GM19455 (cell line): ENCODE measurements at regions not wholly inside any gene's neighbourhood (a gene's known extent, or its start where the extent isn't known, plus 50 kb on each side); places are given as distances from the start of the nearest gene placed in this dataset.
"Not testable (repeated sequence)": the region's sequence is repeated elsewhere in the genome, so short reads cannot be mapped to it uniquely, and the experiment has no call there.

Source experiments
- ATAC-seq: cut with Tn5 transposase; IDR thresholded peaks from one replicate; pipeline ENCODE4 v1.9.1; 2021; ENCODE audit not compliant: unreplicated experiment

- no peak for ATAC-seq
These were observed 1164.4 kb upstream of the ADGRL4 start for GRCh38 chr1:80170811-80171485.

DNA sequence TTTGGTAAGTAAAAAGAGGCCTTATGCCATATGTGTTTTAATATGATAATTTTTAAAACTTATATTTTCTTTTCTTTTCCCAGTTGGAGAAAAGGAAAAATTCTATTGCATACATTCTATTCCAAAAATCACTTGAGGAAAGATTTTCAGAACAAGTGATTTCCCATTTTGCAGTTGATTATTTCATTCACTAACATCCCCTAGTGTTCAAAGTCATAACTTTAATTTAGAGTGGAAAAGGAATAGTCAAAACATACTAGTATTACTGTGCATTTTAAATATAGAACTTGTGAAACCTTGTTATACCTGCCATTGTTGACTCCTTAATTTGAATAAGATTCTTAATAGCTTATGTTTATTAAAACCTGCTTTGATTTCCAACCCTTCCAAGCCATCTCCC, 1157.6 kb upstream of the ADGRL4 start:
- no peak for ATAC-seq

DNA sequence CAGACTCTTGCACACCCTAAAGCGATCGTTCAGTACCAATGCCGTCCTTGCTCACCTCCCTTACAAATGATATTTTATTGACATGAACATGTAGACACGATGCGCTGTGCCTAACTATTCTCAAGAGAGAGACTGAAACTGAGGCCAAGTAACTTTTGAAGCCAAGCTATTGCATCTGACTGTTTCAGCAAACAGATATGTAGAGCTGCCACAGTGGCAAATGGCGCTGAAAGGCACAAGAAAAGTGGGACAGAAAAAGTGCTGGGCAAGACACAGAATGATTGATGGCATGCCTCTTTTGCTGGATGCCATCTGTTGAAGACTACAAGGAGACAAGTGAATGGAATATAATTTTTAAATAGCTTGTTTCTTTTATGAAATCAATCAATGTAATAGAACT, 1157.2 kb upstream of the ADGRL4 start:
- ATAC-seq = no peak

- no peak for ATAC-seq
These were observed 1152.2 kb upstream of the ADGRL4 start for GRCh38 chr1:80158771-80159170.

DNA sequence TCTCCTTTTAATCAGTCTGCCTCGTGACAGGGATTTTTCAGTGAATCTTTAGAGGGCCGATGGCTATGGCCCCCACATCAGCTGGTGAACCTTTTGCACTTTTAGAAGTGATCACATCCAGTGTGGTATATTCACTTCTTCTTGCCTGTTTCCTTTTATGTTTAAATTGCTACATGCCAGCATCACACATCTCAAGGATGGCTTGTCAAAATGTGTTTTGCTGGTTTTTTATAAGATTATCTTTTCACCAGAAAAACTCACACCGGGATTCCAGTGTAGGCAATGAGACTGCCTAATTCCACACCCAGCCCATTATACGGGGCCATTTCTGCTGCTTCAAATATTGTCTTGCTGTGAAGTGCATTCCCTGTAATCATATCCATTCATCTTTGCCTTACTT, 1151.7 kb upstream of the ADGRL4 start:
- ATAC-seq = no peak

GRCh38 chr1:80155371-80155770, 1148.8 kb upstream of the ADGRL4 start:
- ATAC-seq = no peak

GRCh38 chr1:80154176-80154575, 1147.6 kb upstream of the ADGRL4 start:
- ATAC-seq = no peak

- ATAC-seq = no peak
These were observed 1147.2 kb upstream of the ADGRL4 start for GRCh38 chr1:80153762-80154161.

- no peak for ATAC-seq
These were observed 1136.8 kb upstream of the ADGRL4 start for GRCh38 chr1:80143361-80143760.

- ATAC-seq = not testable (repeated sequence)
These were observed 1131.5 kb upstream of the ADGRL4 start for GRCh38 chr1:80137946-80138602.

GRCh38 chr1:80113168-80114038, 1106.9 kb upstream of the ADGRL4 start:
- ATAC-seq = no peak

DNA sequence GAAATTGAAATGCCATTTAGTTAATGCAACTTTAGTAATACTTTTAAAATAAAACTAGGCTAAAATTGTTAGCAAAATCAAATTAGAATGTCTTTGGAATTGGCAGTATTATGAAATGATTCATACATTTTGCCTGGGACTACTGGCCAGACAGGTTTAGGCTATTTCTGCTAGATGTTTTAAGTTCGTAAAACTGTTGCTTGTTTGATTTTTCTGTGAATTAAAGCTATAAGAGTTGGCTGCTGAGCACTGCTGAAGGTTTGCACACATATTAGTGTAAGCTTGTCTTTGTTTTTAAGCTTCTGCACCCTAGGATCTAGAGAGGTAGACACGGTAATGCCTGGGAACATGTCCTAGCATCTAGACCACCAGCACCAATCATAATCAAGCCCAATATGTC, 1094.6 kb upstream of the ADGRL4 start:
- no peak for ATAC-seq

DNA sequence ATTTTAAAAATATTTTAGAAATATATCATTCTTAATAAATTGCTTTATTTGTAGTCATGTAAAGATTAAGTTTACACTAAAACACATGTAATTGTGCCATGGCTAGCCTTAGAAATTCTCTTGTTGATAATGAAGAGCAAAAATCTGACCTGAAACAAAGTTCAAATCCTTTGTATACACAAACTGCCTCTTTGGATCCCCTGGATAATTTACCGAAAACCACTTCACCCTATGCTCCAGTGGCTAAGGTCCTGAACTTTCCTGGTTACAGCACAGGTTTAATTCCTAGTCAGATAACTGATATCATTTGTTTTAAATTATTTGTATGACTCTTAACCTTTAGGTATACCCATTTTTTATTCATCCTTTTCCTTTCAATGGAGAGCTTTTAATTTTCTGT, 1093.2 kb upstream of the ADGRL4 start:
- no peak for ATAC-seq

GRCh38 chr1:80085067-80085466, 1078.5 kb upstream of the ADGRL4 start:
- ATAC-seq = no peak

GRCh38 chr1:80083892-80084291, 1077.4 kb upstream of the ADGRL4 start:
- ATAC-seq = no peak

GRCh38 chr1:80076469-80076868, 1069.9 kb upstream of the ADGRL4 start:
- ATAC-seq = no peak

- ATAC-seq = no peak
These were observed 1068.8 kb upstream of the ADGRL4 start for GRCh38 chr1:80075351-80075750.

DNA sequence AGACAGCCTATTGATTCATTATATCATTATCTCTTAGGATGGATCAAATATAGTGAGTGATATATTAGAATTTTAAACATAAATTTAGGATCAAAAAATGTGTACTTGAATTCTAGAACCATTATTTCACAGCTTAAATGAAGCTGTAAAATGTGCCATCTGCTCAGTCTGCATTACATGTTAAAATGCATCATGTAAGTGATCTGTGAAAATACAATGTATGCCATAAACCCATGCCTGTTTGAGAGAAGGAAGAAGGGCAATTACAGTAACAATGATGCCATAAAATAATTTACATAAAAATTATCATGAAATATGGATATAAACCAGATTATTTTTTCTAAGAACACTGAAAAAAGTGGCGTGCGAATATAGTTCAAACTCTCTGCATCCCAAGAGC, 1066.0 kb upstream of the ADGRL4 start:
- ATAC-seq = no peak

DNA sequence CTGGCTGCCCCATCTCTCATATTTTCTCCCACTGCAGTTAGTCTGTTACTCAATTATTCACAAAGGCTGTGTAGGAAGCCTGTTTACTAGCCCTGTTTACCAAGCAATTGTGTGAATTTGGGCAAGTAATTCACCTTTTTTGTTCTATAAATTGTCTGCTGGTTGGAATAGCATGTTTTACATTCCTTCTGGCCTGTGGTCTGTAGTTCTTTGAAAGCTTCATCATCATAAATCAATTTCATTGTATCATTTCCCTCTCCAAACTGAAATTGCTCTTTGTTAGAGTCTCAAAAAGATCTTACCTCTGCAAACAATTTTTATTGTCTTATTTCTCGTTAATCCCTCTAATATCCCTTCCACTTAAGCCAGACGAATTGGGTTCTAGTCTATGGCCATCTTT, 1059.5 kb upstream of the ADGRL4 start:
- no peak for ATAC-seq

DNA sequence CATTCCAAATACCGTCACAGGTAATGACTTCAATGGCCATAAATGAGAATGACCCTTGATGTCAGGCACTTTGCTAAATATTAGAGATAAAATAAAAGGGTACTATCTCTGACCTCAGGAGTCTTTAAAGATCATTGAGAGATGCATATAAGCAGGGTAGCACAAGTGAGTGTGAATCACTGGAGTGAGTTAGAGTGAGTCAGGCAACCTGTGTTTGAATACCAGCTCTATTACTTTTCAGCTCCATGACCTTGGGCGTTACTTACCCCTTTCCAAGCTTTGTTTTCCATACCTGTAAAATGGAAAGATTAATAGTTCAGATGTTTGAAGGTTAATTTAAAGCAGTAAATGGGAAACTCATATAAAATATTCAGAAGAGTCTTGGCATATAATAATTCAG, 1058.0 kb upstream of the ADGRL4 start:
- no peak for ATAC-seq

GRCh38 chr1:80059940-80060339, 1053.4 kb upstream of the ADGRL4 start:
- ATAC-seq = no peak

DNA sequence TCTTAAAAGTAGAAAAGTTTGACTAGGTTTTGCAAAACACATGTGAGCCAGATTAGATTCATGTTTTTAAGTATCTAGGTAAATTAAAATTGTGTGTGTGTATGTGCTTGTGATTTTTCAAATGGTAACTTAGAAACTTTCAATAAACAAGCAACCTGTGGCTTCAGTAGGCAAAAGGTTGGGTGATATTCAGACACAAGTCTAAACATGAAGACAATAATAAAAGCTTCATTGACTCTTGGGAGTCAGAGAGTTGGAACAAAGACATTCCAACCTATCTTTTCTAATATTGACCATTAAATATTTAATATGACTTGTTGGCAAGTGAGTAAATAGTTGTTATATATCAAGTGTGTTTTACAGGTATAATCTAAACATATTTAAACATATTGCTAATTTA, 1049.6 kb upstream of the ADGRL4 start:
- no peak for ATAC-seq
